OCI-LY7 (cell line): ENCODE measurements at regions not wholly inside any gene's neighbourhood (a gene's known extent, or its start where the extent isn't known, plus 50 kb on each side); places are given as distances from the start of the nearest gene placed in this dataset.

Experiments
- BruUV-seq: library from RNA; stranded (reverse); fragments of 400-500 nt; replicated peaks from 2 replicates; lab custom pipeline; 2021; lab: Mats Ljungman, UMichigan
- CTCF ChIA-PET: fragments of 300-600 bp; sonication (Branson Sonifier 250); formaldehyde crosslinking; loops from one replicate; lab custom pipeline; 2022; ENCODE audit warnings: antibody characterized with exemption; ENCODE audit not compliant: unreplicated experiment; lab: Charles Lee
- POLR2A ChIA-PET: fragments of 300-600 bp; sonication (Branson Sonifier 250); formaldehyde crosslinking; loops from one replicate; lab custom pipeline; 2022; ENCODE audit warnings: antibody characterized with exemption; lab: Charles Lee
- DNase-seq: peaks from one replicate; pipeline ENCODE4 v3.0.0-alpha.2; 2015; ENCODE audit warnings: low spot score
- H2AFZ ChIP-seq: fragments of 200-600 bp; sonication (generic), shearing (Covaris generic); 2 replicates; pipeline ENCODE4 v1.6.1; 2014; ENCODE audit warnings: mild to moderate bottlenecking, antibody characterized with exemption, low read length, moderate library complexity
- H3K27ac ChIP-seq: fragments of 200-600 bp; sonication (generic); 2 replicates; pipeline ENCODE4 v1.5.1; 2014; ENCODE audit warnings: mixed run types, low read depth, mild to moderate bottlenecking, moderate library complexity, low read length, inconsistent platforms; ENCODE audit not compliant: poor library complexity, severe bottlenecking
- H3K36me3 ChIP-seq: fragments of 200-600 bp; sonication (generic); 2 replicates; pipeline ENCODE4 v1.6.1; 2014; ENCODE audit warnings: mild to moderate bottlenecking, antibody characterized with exemption, low read length, moderate library complexity, mixed read lengths; ENCODE audit not compliant: insufficient read depth
- H3K4me1 ChIP-seq: fragments of 200-600 bp; sonication (generic); 2 replicates; pipeline ENCODE4 v1.5.1; 2014; ENCODE audit warnings: mild to moderate bottlenecking, low read length; ENCODE audit not compliant: insufficient read depth, poor library complexity, severe bottlenecking
- H3K4me2 ChIP-seq: fragments of 200-600 bp; sonication (generic); 2 replicates; pipeline ENCODE4 v1.6.1; 2014; ENCODE audit warnings: mild to moderate bottlenecking, low read length
- H3K4me3 ChIP-seq: fragments of 200-600 bp; sonication (generic); 2 replicates; pipeline ENCODE4 v1.5.1; 2014; ENCODE audit warnings: mild to moderate bottlenecking, low read depth, low read length; ENCODE audit not compliant: poor library complexity, severe bottlenecking
- H3K79me2 ChIP-seq: fragments of 200-600 bp; sonication (generic); 2 replicates; pipeline ENCODE4 v1.6.1; 2016; ENCODE audit warnings: low read depth, mild to moderate bottlenecking, low read length, moderate library complexity, mixed read lengths; ENCODE audit not compliant: insufficient read depth
- H3K9me2 ChIP-seq: fragments of 200-600 bp; sonication (generic); 2 replicates; pipeline ENCODE4 v1.6.1; 2016; ENCODE audit warnings: mild to moderate bottlenecking, low read length, mixed read lengths; ENCODE audit not compliant: insufficient read depth
- H3K9me3 ChIP-seq: fragments of 200-600 bp; sonication (generic); 2 replicates; pipeline ENCODE4 v1.6.1; 2014; ENCODE audit warnings: mild to moderate bottlenecking, mixed run types, low read length, mixed read lengths
- H4K20me1 ChIP-seq: fragments of 200-600 bp; sonication (generic); 2 replicates; pipeline ENCODE4 v1.6.1; 2014; ENCODE audit warnings: mild to moderate bottlenecking, antibody characterized with exemption, low read length, moderate library complexity, mixed read lengths; ENCODE audit not compliant: insufficient read depth
- EZH2phosphoT487 ChIP-seq: fragments of 200-600 bp; sonication (generic); IDR thresholded peaks from 2 replicates; pipeline ENCODE4 v1.6.1; 2018; ENCODE audit warnings: low read depth, borderline replicate concordance, mild to moderate bottlenecking, mixed run types, antibody characterized with exemption, low read length, moderate library complexity, mixed read lengths
- intact Hi-C: fragments of 100-400 bp; cut with micrococcal nuclease; formaldehyde crosslinking; loops from one replicate; pipeline ENCODE4 v1.10.0; 2022; ENCODE audit not compliant: unreplicated experiment
- TF ChIP-seq, protein P1 (sequence below): fragments of 200-600 bp; sonication (generic); conservative IDR thresholded peaks from 2 replicates; pipeline ENCODE4 v1.5.1; 2014; ENCODE audit warnings: mild to moderate bottlenecking, antibody characterized with exemption, low read length, moderate library complexity, mixed read lengths

DNA sequence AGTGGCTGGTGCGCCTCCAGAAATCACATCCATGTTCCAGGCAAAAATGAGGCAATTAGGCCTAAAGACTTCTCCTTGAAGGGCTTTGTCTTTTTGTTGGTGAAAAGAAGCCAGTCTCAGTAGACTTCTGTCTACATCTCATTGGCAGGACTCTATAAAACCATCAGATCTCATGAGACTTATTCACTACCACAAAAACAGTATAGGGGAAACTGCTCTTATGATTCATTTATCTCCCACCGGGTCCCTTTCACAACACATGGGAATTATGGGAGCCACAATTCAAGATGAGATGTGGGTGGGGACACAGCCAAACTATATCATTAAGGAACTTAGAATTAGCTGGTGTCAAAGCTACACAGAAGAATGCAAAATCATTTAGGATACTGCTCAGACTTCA, 77.7 kb upstream of the SNX2 start:
- H3K4me3 ChIP-seq: no peak overlapping the region
- no TSS peak for BruUV-seq
- H3K4me1 ChIP-seq: peaks cover 14% of the 10 kb centered on the region
- TF ChIP-seq, protein P1, sequence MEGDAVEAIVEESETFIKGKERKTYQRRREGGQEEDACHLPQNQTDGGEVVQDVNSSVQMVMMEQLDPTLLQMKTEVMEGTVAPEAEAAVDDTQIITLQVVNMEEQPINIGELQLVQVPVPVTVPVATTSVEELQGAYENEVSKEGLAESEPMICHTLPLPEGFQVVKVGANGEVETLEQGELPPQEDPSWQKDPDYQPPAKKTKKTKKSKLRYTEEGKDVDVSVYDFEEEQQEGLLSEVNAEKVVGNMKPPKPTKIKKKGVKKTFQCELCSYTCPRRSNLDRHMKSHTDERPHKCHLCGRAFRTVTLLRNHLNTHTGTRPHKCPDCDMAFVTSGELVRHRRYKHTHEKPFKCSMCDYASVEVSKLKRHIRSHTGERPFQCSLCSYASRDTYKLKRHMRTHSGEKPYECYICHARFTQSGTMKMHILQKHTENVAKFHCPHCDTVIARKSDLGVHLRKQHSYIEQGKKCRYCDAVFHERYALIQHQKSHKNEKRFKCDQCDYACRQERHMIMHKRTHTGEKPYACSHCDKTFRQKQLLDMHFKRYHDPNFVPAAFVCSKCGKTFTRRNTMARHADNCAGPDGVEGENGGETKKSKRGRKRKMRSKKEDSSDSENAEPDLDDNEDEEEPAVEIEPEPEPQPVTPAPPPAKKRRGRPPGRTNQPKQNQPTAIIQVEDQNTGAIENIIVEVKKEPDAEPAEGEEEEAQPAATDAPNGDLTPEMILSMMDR: no peak
- TF ChIP-seq EZH2phosphoT487: no peak
- no peaks in the 10 kb centered on the region for H3K79me2 ChIP-seq
- no peaks in the 10 kb centered on the region for H3K36me3 ChIP-seq
- no peak overlapping the region for H2AFZ ChIP-seq
- no peak overlapping the region for H3K4me2 ChIP-seq
- ChIA-PET POLR2A (no interaction called here), CTCF (no interaction called here)
- H3K27ac ChIP-seq: no peak overlapping the region
- H4K20me1 ChIP-seq: no peaks in the 10 kb centered on the region
- H3K9me3 ChIP-seq: no peaks in the 10 kb centered on the region
- DNase-seq: no peak
- H3K9me2 ChIP-seq: no peaks in the 10 kb centered on the region
- intact Hi-C loops: no loop called here

DNA sequence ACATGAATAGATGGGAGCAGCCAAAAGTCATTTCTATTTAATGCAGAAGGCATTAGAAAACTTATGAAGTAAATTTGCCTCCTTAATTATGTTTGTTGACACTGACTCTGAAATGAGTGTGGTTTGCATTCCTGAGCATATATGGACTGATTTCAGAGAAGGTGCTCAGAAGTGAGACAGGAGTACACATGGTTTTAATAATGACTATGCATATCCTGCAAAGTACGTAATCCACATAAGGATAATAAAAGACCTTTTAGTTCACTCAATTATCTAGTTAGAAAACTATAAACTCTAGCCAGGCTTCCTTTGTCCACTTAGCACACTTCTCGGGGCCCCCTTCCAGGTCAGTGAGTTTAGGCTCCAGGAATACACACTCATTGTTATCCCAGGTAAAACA, 75.7 kb upstream of the SNX2 start:
- no peaks in the 10 kb centered on the region for H3K9me3 ChIP-seq
- H3K9me2 ChIP-seq: no peaks in the 10 kb centered on the region
- peaks cover 24% of the 10 kb centered on the region for H3K4me1 ChIP-seq
- no peaks in the 10 kb centered on the region for H3K79me2 ChIP-seq
- H3K4me3 ChIP-seq: no peak overlapping the region
- ChIA-PET CTCF (no interaction called here), POLR2A (interaction anchor here (0.7 to 1.5 kb wide), 2 partner anchors 29 to 673 kb away, joined by 3 read pairs; no protein-coding TSS in a partner anchor)
- no peaks in the 10 kb centered on the region for H3K36me3 ChIP-seq
- DNase-seq: no peak
- TF ChIP-seq EZH2phosphoT487: no peak
- TF ChIP-seq, protein P1: no peak
- intact Hi-C loops: no loop called here
- BruUV-seq: no TSS peak
- no peak overlapping the region for H3K4me2 ChIP-seq
- no peak overlapping the region for H2AFZ ChIP-seq
- no peaks in the 10 kb centered on the region for H4K20me1 ChIP-seq
- no peak overlapping the region for H3K27ac ChIP-seq
